GM21786 (cell line): ENCODE measurements at regions not wholly inside any gene's neighbourhood (a gene's known extent, or its start where the extent isn't known, plus 50 kb on each side); places are given as distances from the start of the nearest gene placed in this dataset.
"Not testable (repeated sequence)": the region's sequence is repeated elsewhere in the genome, so short reads cannot be mapped to it uniquely, and the experiment has no call there.

ENCODE experiments used
- ATAC-seq: cut with Tn5 transposase; IDR thresholded peaks from one replicate; pipeline ENCODE4 v1.9.1; 2021; ENCODE audit not compliant: unreplicated experiment

GRCh38 chr2:138066139-138066806, 102.0 kb downstream of the HNMT start:
- no peak for ATAC-seq

- no peak for ATAC-seq
Observed at GRCh38 chr2:138066841-138067240, 102.6 kb downstream of the HNMT start.

GRCh38 chr2:138068669-138069068, 104.4 kb downstream of the HNMT start:
- not testable (repeated sequence) for ATAC-seq

GRCh38 chr2:138071042-138071719, 106.9 kb downstream of the HNMT start:
- ATAC-seq = not testable (repeated sequence)

- no peak for ATAC-seq
Observed at GRCh38 chr2:138071720-138072719, 107.7 kb downstream of the HNMT start.

- ATAC-seq = no peak
Observed at GRCh38 chr2:138078153-138078552, 113.9 kb downstream of the HNMT start.

GRCh38 chr2:138079976-138080375, 115.7 kb downstream of the HNMT start:
- ATAC-seq = no peak

- ATAC-seq = no peak
Observed at GRCh38 chr2:138081225-138082073, 117.2 kb downstream of the HNMT start.

GRCh38 chr2:138084206-138084605, 119.9 kb downstream of the HNMT start:
- no peak for ATAC-seq

GRCh38 chr2:138085441-138085840, 121.2 kb downstream of the HNMT start:
- not testable (repeated sequence) for ATAC-seq

GRCh38 chr2:138086576-138086975, 122.3 kb downstream of the HNMT start:
- ATAC-seq = no peak

GRCh38 chr2:138087751-138088593, 123.7 kb downstream of the HNMT start:
- no peak for ATAC-seq

GRCh38 chr2:138090330-138090729, 126.1 kb downstream of the HNMT start:
- peak; percentile 84 for ATAC-seq

- ATAC-seq = no peak
Observed at GRCh38 chr2:138093455-138093854, 129.2 kb downstream of the HNMT start.

GRCh38 chr2:138094031-138094430, 129.8 kb downstream of the HNMT start:
- no peak for ATAC-seq

GRCh38 chr2:138095336-138095735, 131.1 kb downstream of the HNMT start:
- no peak for ATAC-seq

- not testable (repeated sequence) for ATAC-seq
Observed at GRCh38 chr2:138099288-138099687, 135.0 kb downstream of the HNMT start.

- ATAC-seq = no peak
Observed at GRCh38 chr2:138101718-138102117, 137.4 kb downstream of the HNMT start.

GRCh38 chr2:138102664-138103063, 138.4 kb downstream of the HNMT start:
- ATAC-seq = no peak

- ATAC-seq = no peak
Observed at GRCh38 chr2:138103156-138103555, 138.9 kb downstream of the HNMT start.
